Activated CD8-positive, alpha-beta T cell treated with anti-CD3 and anti-CD28 coated beads, Interleukin-2, amount 10 ng/mL, durations not matched to agents 7 days and 5 days (primary cell): ENCODE measurements at regions not wholly inside any gene's neighbourhood (a gene's known extent, or its start where the extent isn't known, plus 50 kb on each side); places are given as distances from the start of the nearest gene placed in this dataset.
"Not testable (repeated sequence)": the region's sequence is repeated elsewhere in the genome, so short reads cannot be mapped to it uniquely, and the experiment has no call there.

Source experiments
- ATAC-seq: fragments of 150-1000 bp; cut with Tn5 transposase; one replicate; pipeline ENCODE4 v1.10.0; 2021; ENCODE audit warnings: moderate library complexity
- CTCF ChIA-PET: fragments of 350-600 bp; sonication (Branson Sonifier 250); formaldehyde crosslinking; loops from one replicate; lab custom pipeline; 2021; ENCODE audit warnings: antibody characterized with exemption; lab: Charles Lee
- POLR2A ChIA-PET: fragments of 350-600 bp; sonication (Branson Sonifier 250); formaldehyde crosslinking; loops from one replicate; lab custom pipeline; 2021; ENCODE audit warnings: antibody characterized with exemption; lab: Charles Lee
- DNase-seq: peaks from one replicate; pipeline ENCODE4 v3.0.0-alpha.2; 2020
- H3K27ac Mint-ChIP-seq: one replicate; pipeline ENCODE4 v1.8.0; 2021; ENCODE audit warnings: mild to moderate bottlenecking, mixed read lengths
- H3K27me3 Mint-ChIP-seq: one replicate; pipeline ENCODE4 v1.8.0; 2021; ENCODE audit warnings: low read depth, mixed read lengths
- H3K36me3 Mint-ChIP-seq: one replicate; pipeline ENCODE4 v1.8.0; 2021; ENCODE audit warnings: low read depth, mixed read lengths
- H3K4me1 Mint-ChIP-seq: one replicate; pipeline ENCODE4 v1.8.0; 2021; ENCODE audit warnings: low read depth, mixed read lengths
- H3K4me3 Mint-ChIP-seq: one replicate; pipeline ENCODE4 v1.8.0; 2021; ENCODE audit warnings: mild to moderate bottlenecking, mixed read lengths
- H3K9me3 Mint-ChIP-seq: one replicate; pipeline ENCODE4 v1.8.0; 2022; ENCODE audit warnings: mixed read lengths; ENCODE audit not compliant: insufficient read depth

GRCh38 chr2:167817908-167818307 is 429.5 kb downstream of the STK39 start:
- ATAC-seq (no peak), DNase-seq (no peak)
- H3K27me3 Mint-ChIP-seq, result no peaks in the 10 kb centered on the region
- no peaks in the 10 kb centered on the region for H3K36me3 Mint-ChIP-seq
- no peak overlapping the region for H3K27ac Mint-ChIP-seq
- no peaks in the 10 kb centered on the region for H3K9me3 Mint-ChIP-seq
- no peak overlapping the region for H3K4me3 Mint-ChIP-seq
- H3K4me1 Mint-ChIP-seq, result no peaks in the 10 kb centered on the region
- CTCF ChIA-PET, result no interaction called here
- POLR2A ChIA-PET, result no interaction called here

GRCh38 chr2:167817422-167817821 is 430.0 kb downstream of the STK39 start:
- Mint-ChIP-seq H3K4me3 (no peak overlapping the region), H3K27ac (no peak overlapping the region), H3K9me3 (no peaks in the 10 kb centered on the region), H3K36me3 (no peaks in the 10 kb centered on the region), H3K27me3 (no peaks in the 10 kb centered on the region), H3K4me1 (no peaks in the 10 kb centered on the region)
- ChIA-PET CTCF (no interaction called here), POLR2A (no interaction called here)
- DNase-seq, result no peak
- no peak for ATAC-seq

GRCh38 chr2:167816874-167817290 is 430.5 kb downstream of the STK39 start:
- Mint-ChIP-seq H3K4me3 (no peak overlapping the region), H3K27me3 (no peaks in the 10 kb centered on the region), H3K9me3 (no peaks in the 10 kb centered on the region), H3K27ac (no peak overlapping the region), H3K36me3 (no peaks in the 10 kb centered on the region), H3K4me1 (no peaks in the 10 kb centered on the region)
- ATAC-seq (no peak), DNase-seq (no peak)
- ChIA-PET POLR2A (no interaction called here), CTCF (no interaction called here)

- Mint-ChIP-seq H3K4me3 (no peak overlapping the region), H3K36me3 (no peaks in the 10 kb centered on the region), H3K4me1 (no peaks in the 10 kb centered on the region), H3K27ac (no peak overlapping the region), H3K9me3 (no peaks in the 10 kb centered on the region), H3K27me3 (no peaks in the 10 kb centered on the region)
- ChIA-PET CTCF (interaction anchor here (0.8 kb wide), 1 partner anchor 9 kb away, joined by 3 read pairs; no protein-coding TSS in a partner anchor), POLR2A (no interaction called here)
- ATAC-seq (no peak), DNase-seq (no peak)
Measured at GRCh38 chr2:167814881-167815718, 432.3 kb downstream of the STK39 start.

GRCh38 chr2:167814482-167814880 is 432.9 kb downstream of the STK39 start:
- H3K36me3 Mint-ChIP-seq, DNase-seq, H3K4me1 Mint-ChIP-seq, ATAC-seq, H3K4me3 Mint-ChIP-seq, H3K27me3 Mint-ChIP-seq, H3K9me3 Mint-ChIP-seq, CTCF ChIA-PET, H3K27ac Mint-ChIP-seq, POLR2A ChIA-PET: not testable (repeated sequence)

GRCh38 chr2:167809799-167810198 is 437.6 kb downstream of the STK39 start:
- H3K27ac Mint-ChIP-seq, H3K27me3 Mint-ChIP-seq, DNase-seq, H3K9me3 Mint-ChIP-seq, H3K4me1 Mint-ChIP-seq, CTCF ChIA-PET, ATAC-seq, H3K4me3 Mint-ChIP-seq, POLR2A ChIA-PET, H3K36me3 Mint-ChIP-seq: not testable (repeated sequence)

- Mint-ChIP-seq H3K4me1 (no peaks in the 10 kb centered on the region), H3K4me3 (no peak overlapping the region), H3K27ac (no peak overlapping the region), H3K36me3 (no peaks in the 10 kb centered on the region), H3K27me3 (no peaks in the 10 kb centered on the region), H3K9me3 (no peaks in the 10 kb centered on the region)
- ChIA-PET POLR2A (no interaction called here), CTCF (no interaction called here)
- no peak for ATAC-seq
- DNase-seq, result no peak
Measured at GRCh38 chr2:167803449-167803988, 443.9 kb downstream of the STK39 start.

GRCh38 chr2:167794554-167795255 is 452.7 kb downstream of the STK39 start:
- ATAC-seq, result no peak
- no peak overlapping the region for H3K4me3 Mint-ChIP-seq
- H3K9me3 Mint-ChIP-seq, result no peaks in the 10 kb centered on the region
- H3K4me1 Mint-ChIP-seq, result no peaks in the 10 kb centered on the region
- ChIA-PET POLR2A (no interaction called here), CTCF (no interaction called here)
- no peak for DNase-seq
- H3K27me3 Mint-ChIP-seq, result no peaks in the 10 kb centered on the region
- no peak overlapping the region for H3K27ac Mint-ChIP-seq
- H3K36me3 Mint-ChIP-seq, result no peaks in the 10 kb centered on the region

- ChIA-PET POLR2A (no interaction called here), CTCF (interaction anchor here (0.6 kb wide), 1 partner anchor 325 kb away, joined by 3 read pairs; no protein-coding TSS in a partner anchor)
- H3K9me3 Mint-ChIP-seq, result no peaks in the 10 kb centered on the region
- DNase-seq, result no peak
- no peaks in the 10 kb centered on the region for H3K27me3 Mint-ChIP-seq
- H3K4me3 Mint-ChIP-seq, result no peak overlapping the region
- H3K27ac Mint-ChIP-seq, result no peak overlapping the region
- H3K36me3 Mint-ChIP-seq, result no peaks in the 10 kb centered on the region
- H3K4me1 Mint-ChIP-seq, result no peaks in the 10 kb centered on the region
- ATAC-seq, result no peak
Measured at GRCh38 chr2:167793725-167794124, 453.7 kb downstream of the STK39 start.

- H3K27ac Mint-ChIP-seq, result no peak overlapping the region
- no peaks in the 10 kb centered on the region for H3K27me3 Mint-ChIP-seq
- CTCF ChIA-PET, result interaction anchor here (0.6 kb wide), 1 partner anchor 429 kb away, joined by 5 read pairs; no protein-coding TSS in a partner anchor
- DNase-seq (no peak), ATAC-seq (no peak)
- H3K4me3 Mint-ChIP-seq, result no peak overlapping the region
- POLR2A ChIA-PET, result no interaction called here
- H3K4me1 Mint-ChIP-seq, result no peaks in the 10 kb centered on the region
- H3K9me3 Mint-ChIP-seq, result no peaks in the 10 kb centered on the region
- H3K36me3 Mint-ChIP-seq, result no peaks in the 10 kb centered on the region
Measured at GRCh38 chr2:167792126-167792525, 455.3 kb downstream of the STK39 start.

- no peak overlapping the region for H3K27ac Mint-ChIP-seq
- no peak for ATAC-seq
- ChIA-PET CTCF (no interaction called here), POLR2A (no interaction called here)
- H3K4me1 Mint-ChIP-seq, result no peaks in the 10 kb centered on the region
- no peaks in the 10 kb centered on the region for H3K9me3 Mint-ChIP-seq
- no peak for DNase-seq
- H3K27me3 Mint-ChIP-seq, result no peaks in the 10 kb centered on the region
- no peaks in the 10 kb centered on the region for H3K36me3 Mint-ChIP-seq
- no peak overlapping the region for H3K4me3 Mint-ChIP-seq
Measured at GRCh38 chr2:167790781-167791450, 456.5 kb downstream of the STK39 start.

- POLR2A ChIA-PET, result no interaction called here
- Mint-ChIP-seq H3K36me3 (no peaks in the 10 kb centered on the region), H3K9me3 (no peaks in the 10 kb centered on the region), H3K27ac (no peak overlapping the region), H3K27me3 (no peaks in the 10 kb centered on the region), H3K4me1 (no peaks in the 10 kb centered on the region), H3K4me3 (no peak overlapping the region)
- ATAC-seq (no peak), DNase-seq (no peak)
- CTCF ChIA-PET, result no interaction called here
Measured at GRCh38 chr2:167790189-167790588, 457.2 kb downstream of the STK39 start.
